Keratinocyte (primary cell): ENCODE measurements at regions not wholly inside any gene's neighbourhood (a gene's known extent, or its start where the extent isn't known, plus 50 kb on each side); places are given as distances from the start of the nearest gene placed in this dataset.

Experiments used
- DNase-seq: peaks from one replicate; pipeline ENCODE4 v3.0.0-alpha.2; 2011; ENCODE audit warnings: low read depth, missing footprints, low spot score
- FAIRE-seq: peaks from 2 replicates; lab custom pipeline; 2011; peaks lifted over from hg19 to GRCh38; lab: Jason Lieb, UNC
- H2AFZ ChIP-seq: 2 replicates; pipeline ENCODE4 v1.6.0; 2012; ENCODE audit warnings: low read length, control low read depth, inconsistent platforms; ENCODE audit not compliant: control insufficient read depth
- H3K27ac ChIP-seq: 2 replicates; pipeline ENCODE4 v1.5.1; 2011; ENCODE audit warnings: low read length; ENCODE audit not compliant: control insufficient read depth, insufficient read depth
- H3K27me3 ChIP-seq: 3 replicates; pipeline ENCODE4 v1.6.0; 2011; ENCODE audit warnings: low read length; ENCODE audit not compliant: control insufficient read depth, insufficient read depth; ENCODE audit errors: extremely low read depth
- H3K36me3 ChIP-seq, 2 experiments: 2 replicates in 1 of 2; 3 replicates in 1 of 2; pipeline ENCODE4 v1.5.1; 2011; ENCODE audit warnings: low read length in 2 of 2, mild to moderate bottlenecking in 1 of 2; ENCODE audit not compliant: control insufficient read depth in 2 of 2, insufficient read depth in 2 of 2; ENCODE audit errors: extremely low read depth in 1 of 2
- H3K4me1 ChIP-seq: 3 replicates; pipeline ENCODE4 v1.5.1; 2011; ENCODE audit warnings: low read length; ENCODE audit not compliant: control insufficient read depth, insufficient read depth; ENCODE audit errors: extremely low read depth
- H3K4me2 ChIP-seq: 3 replicates; pipeline ENCODE4 v1.6.0; 2011; ENCODE audit warnings: low read depth, low read length; ENCODE audit not compliant: control insufficient read depth, insufficient read depth; ENCODE audit errors: extremely low read depth
- H3K4me3 ChIP-seq, 3 experiments: fragments of 200-600 bp in 1 of 3; sonication (generic) in 1 of 3; 2 replicates in 2 of 3; 3 replicates in 1 of 3; pipeline ENCODE4 v1.5.1; 2011 to 2016; ENCODE audit warnings: low read length in 3 of 3, mild to moderate bottlenecking in 3 of 3, control low read depth in 2 of 3, inconsistent platforms in 1 of 3, low read depth in 1 of 3, mixed read lengths in 1 of 3, mixed run types in 1 of 3, moderate library complexity in 1 of 3; ENCODE audit not compliant: control insufficient read depth in 2 of 3, insufficient read depth in 2 of 3; ENCODE audit errors: extremely low read depth in 1 of 3
- H3K79me2 ChIP-seq: 2 replicates; pipeline ENCODE4 v1.6.0; 2012; ENCODE audit warnings: low read length; ENCODE audit not compliant: control insufficient read depth, insufficient read depth
- H3K9ac ChIP-seq: 3 replicates; pipeline ENCODE4 v1.6.0; 2011; ENCODE audit warnings: low read length; ENCODE audit not compliant: control insufficient read depth, insufficient read depth; ENCODE audit errors: extremely low read depth
- H3K9me1 ChIP-seq: 3 replicates; pipeline ENCODE4 v1.6.0; 2011; ENCODE audit warnings: low read length; ENCODE audit not compliant: control insufficient read depth, insufficient read depth; ENCODE audit errors: extremely low read depth
- H3K9me3 ChIP-seq: 2 replicates; pipeline ENCODE4 v1.5.1; 2012; ENCODE audit warnings: low read depth, low read length; ENCODE audit not compliant: control insufficient read depth
- H4K20me1 ChIP-seq: 3 replicates; pipeline ENCODE4 v1.6.0; 2011; ENCODE audit warnings: low read length; ENCODE audit not compliant: control insufficient read depth, insufficient read depth; ENCODE audit errors: extremely low read depth
- EZH2 ChIP-seq: IDR thresholded peaks from one replicate; pipeline ENCODE4 v1.6.1; 2012; ENCODE audit warnings: inconsistent platforms, mild to moderate bottlenecking, low read length, moderate library complexity
- dilution Hi-C: fragments of 300-500 bp; cut with MboI; formaldehyde crosslinking; loops from one replicate; pipeline ENCODE4 v1.7.0; 2020; ENCODE audit warnings: low sequenced_read_pairs; ENCODE audit not compliant: extremely low pct_ligation_motif_present
- TF ChIP-seq, protein P1 (sequence below), 3 experiments: IDR thresholded peaks in 1 of 3; conservative IDR thresholded peaks in 1 of 3; optimal IDR thresholded peaks in 1 of 3; 2 replicates in 2 of 3; 3 replicates in 1 of 3; pipeline versions ENCODE3 to v1.5.1; 2011; ENCODE audit warnings: low read length in 3 of 3, mild to moderate bottlenecking in 3 of 3, moderate library complexity in 2 of 3, control low read depth in 1 of 3, inconsistent platforms in 1 of 3; ENCODE audit not compliant: insufficient read depth in 2 of 3; ENCODE audit errors: extremely low read depth in 1 of 3

DNA sequence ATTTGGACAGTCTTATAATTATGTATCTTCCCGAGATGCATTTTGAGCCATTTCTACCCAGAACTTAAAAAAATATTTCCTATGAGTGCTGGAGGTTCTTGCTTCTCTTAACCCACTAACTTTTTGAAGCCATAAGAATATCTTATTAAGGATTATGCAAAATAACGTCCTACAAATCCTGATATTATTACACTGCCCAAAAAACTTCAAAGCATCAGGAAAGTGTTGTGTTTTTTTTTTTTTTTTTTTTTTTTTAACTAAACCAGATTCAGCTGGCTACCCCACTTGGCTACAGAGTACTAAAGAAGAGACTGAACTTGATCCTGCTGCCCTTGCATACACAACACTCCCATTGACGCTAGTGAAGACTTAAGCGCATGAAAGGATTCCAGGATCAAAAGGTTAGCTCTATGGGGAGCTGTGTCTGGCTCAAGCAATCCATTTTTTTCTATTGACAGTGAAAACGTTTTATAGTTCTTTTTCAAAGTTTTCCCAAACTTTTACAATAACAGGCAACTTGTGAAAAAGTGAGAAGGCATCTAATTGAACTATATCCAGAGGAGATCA is 141.4 kb downstream of the KCNRG start:
- TF ChIP-seq, protein P1, sequence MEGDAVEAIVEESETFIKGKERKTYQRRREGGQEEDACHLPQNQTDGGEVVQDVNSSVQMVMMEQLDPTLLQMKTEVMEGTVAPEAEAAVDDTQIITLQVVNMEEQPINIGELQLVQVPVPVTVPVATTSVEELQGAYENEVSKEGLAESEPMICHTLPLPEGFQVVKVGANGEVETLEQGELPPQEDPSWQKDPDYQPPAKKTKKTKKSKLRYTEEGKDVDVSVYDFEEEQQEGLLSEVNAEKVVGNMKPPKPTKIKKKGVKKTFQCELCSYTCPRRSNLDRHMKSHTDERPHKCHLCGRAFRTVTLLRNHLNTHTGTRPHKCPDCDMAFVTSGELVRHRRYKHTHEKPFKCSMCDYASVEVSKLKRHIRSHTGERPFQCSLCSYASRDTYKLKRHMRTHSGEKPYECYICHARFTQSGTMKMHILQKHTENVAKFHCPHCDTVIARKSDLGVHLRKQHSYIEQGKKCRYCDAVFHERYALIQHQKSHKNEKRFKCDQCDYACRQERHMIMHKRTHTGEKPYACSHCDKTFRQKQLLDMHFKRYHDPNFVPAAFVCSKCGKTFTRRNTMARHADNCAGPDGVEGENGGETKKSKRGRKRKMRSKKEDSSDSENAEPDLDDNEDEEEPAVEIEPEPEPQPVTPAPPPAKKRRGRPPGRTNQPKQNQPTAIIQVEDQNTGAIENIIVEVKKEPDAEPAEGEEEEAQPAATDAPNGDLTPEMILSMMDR (optimal IDR thresholded peaks at IDR 0.05 in 1 of 3, IDR thresholded peaks at IDR 0.05 in 1 of 3, conservative IDR thresholded peaks at IDR 0.05 in 1 of 3; ENCODE audit: extremely low read depth in 1 of 3, insufficient read depth in 2 of 3, low read length in 3 of 3) = no peak
- TF ChIP-seq EZH2 = no peak
- no peaks in the 10 kb centered on the region for H3K9me1 ChIP-seq
- H3K79me2 ChIP-seq = no peaks in the 10 kb centered on the region
- no peaks in the 10 kb centered on the region for H3K9me3 ChIP-seq
- no peak overlapping the region for H3K4me2 ChIP-seq
- dilution Hi-C loops = no loop called here
- no peaks in the 10 kb centered on the region for H4K20me1 ChIP-seq
- H3K4me1 ChIP-seq = peaks cover 3% of the 10 kb centered on the region
- H3K27ac ChIP-seq = no peak overlapping the region
- no peak overlapping the region for H3K9ac ChIP-seq
- DNase-seq (no peak), FAIRE-seq (no peak)
- H2AFZ ChIP-seq = no peak overlapping the region
- H3K4me3 ChIP-seq = no peak overlapping the region
- peaks cover 3% of the 10 kb centered on the region for H3K27me3 ChIP-seq
- H3K36me3 ChIP-seq = no peaks in the 10 kb centered on the region

DNA sequence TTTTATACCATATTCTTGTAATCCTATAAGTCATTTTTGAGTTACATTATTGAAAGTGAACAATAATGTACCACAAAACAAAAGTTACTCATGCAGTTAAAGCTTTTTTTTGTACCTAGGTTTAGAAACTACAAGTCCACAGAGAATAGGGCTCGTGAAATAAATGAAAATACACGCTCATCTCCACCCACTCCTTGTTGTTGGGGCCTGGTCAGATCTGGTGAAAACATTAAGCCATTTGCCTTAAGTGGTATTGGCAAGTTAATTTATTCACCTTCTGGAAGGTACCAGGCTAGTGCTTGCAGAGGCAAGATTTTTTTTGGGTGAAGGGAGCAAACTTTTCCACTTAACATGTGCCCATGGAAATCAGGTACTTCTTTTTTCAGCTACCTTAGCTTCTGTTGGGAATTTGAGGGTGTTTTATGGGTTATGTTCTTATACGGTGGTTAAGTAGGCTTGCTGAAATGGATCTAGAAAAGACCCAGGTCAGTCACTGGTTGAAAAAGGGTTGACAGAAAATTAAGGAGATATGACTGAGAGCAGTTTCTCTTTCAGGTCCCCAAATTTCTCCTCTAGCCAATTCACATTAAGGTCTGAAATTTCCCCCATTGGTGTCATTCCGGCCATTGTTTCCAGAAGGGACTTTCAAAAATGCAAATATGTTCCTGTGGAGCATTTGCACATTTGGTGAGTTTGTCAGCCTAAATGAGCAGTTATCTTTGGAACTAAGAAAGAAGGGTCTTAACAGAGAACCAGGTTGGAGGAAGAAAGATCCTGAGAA is 143.3 kb downstream of the KCNRG start:
- dilution Hi-C loops = no loop called here
- H3K9me1 ChIP-seq = no peaks in the 10 kb centered on the region
- H3K9me3 ChIP-seq = no peaks in the 10 kb centered on the region
- FAIRE-seq (no peak), DNase-seq (no peak)
- no peaks in the 10 kb centered on the region for H3K79me2 ChIP-seq
- no peaks in the 10 kb centered on the region for H3K36me3 ChIP-seq
- H3K4me2 ChIP-seq = no peak overlapping the region
- H3K27ac ChIP-seq = no peak overlapping the region
- H3K9ac ChIP-seq = no peak overlapping the region
- H4K20me1 ChIP-seq = no peaks in the 10 kb centered on the region
- H3K27me3 ChIP-seq = peaks cover 3% of the 10 kb centered on the region
- no peak overlapping the region for H3K4me3 ChIP-seq
- H2AFZ ChIP-seq = no peak overlapping the region
- TF ChIP-seq EZH2 = no peak
- TF ChIP-seq, protein P1 (optimal IDR thresholded peaks at IDR 0.05 in 1 of 3, IDR thresholded peaks at IDR 0.05 in 1 of 3, conservative IDR thresholded peaks at IDR 0.05 in 1 of 3; ENCODE audit: extremely low read depth in 1 of 3, insufficient read depth in 2 of 3, low read length in 3 of 3) = no peak
- H3K4me1 ChIP-seq = peaks cover 3% of the 10 kb centered on the region
